GM12878 (cell line): ENCODE measurements at regions not wholly inside any gene's neighbourhood (a gene's known extent, or its start where the extent isn't known, plus 50 kb on each side); places are given as distances from the start of the nearest gene placed in this dataset.

Experiments
- BHLHE40 ChIP-seq, 2 experiments: fragments of 450-650 bp in 1 of 2; IDR thresholded peaks; 2 replicates each; pipeline ENCODE4 v1.6.1; 2011 to 2017; ENCODE audit warnings: low read depth in 2 of 2, borderline replicate concordance in 1 of 2, improper control_type of control experiment in 1 of 2, low read length in 1 of 2, mild to moderate bottlenecking in 1 of 2
- CBFB ChIP-seq: IDR thresholded peaks from 2 replicates; pipeline ENCODE4 v1.6.1; 2016; ENCODE audit warnings: antibody characterized with exemption, low read depth
- CBX3 ChIP-seq: fragments of 200-600 bp; sonication (generic); IDR thresholded peaks from 2 replicates; pipeline ENCODE4 v1.6.1; 2016; ENCODE audit warnings: low read depth, borderline replicate concordance
- FOS ChIP-seq: IDR thresholded peaks from 3 replicates; pipeline ENCODE4 v1.6.1; 2011; ENCODE audit warnings: borderline replicate concordance; ENCODE audit not compliant: insufficient read length; ENCODE audit errors: extremely low read depth
- HCFC1 ChIP-seq: fragments of 150-350 bp; IDR thresholded peaks from 2 replicates; pipeline ENCODE4 v1.6.1; 2014; ENCODE audit warnings: low read length
- HDGF ChIP-seq: fragments of 450-650 bp; IDR thresholded peaks from 2 replicates; pipeline ENCODE4 v1.6.1; 2016; ENCODE audit warnings: antibody characterized with exemption
- IKZF2 ChIP-seq, 2 experiments: fragments of 450-650 bp; IDR thresholded peaks; 2 replicates each; pipeline ENCODE4 v1.6.1; 2017; ENCODE audit warnings: mild to moderate bottlenecking in 2 of 2, moderate library complexity in 2 of 2
- IRF4 ChIP-seq: IDR thresholded peaks from 2 replicates; pipeline ENCODE4 v1.6.1; 2011; ENCODE audit warnings: low read depth, low read length
- MTA2 ChIP-seq: fragments of 450-650 bp; IDR thresholded peaks from 2 replicates; pipeline ENCODE4 v1.6.1; 2016; ENCODE audit warnings: low read depth, mild to moderate bottlenecking, moderate library complexity
- MXI1 ChIP-seq: fragments of 150-350 bp; IDR thresholded peaks from 2 replicates; pipeline ENCODE4 v1.6.1; 2011; ENCODE audit warnings: low read depth, mild to moderate bottlenecking, inconsistent platforms, low read length, improper control_type of control experiment
- POLR2AphosphoS2 ChIP-seq: IDR thresholded peaks from 2 replicates; pipeline ENCODE4 v1.6.1; 2011; ENCODE audit warnings: low read depth, mild to moderate bottlenecking, low read length, improper control_type of control experiment, moderate library complexity
- POU2F2 ChIP-seq: IDR thresholded peaks from 3 replicates; pipeline ENCODE4 v1.6.1; 2011; ENCODE audit warnings: low read depth, mild to moderate bottlenecking, low read length, borderline replicate concordance
- RAD21 ChIP-seq: IDR thresholded peaks from 2 replicates; pipeline ENCODE4 v1.6.1; 2011; ENCODE audit warnings: mild to moderate bottlenecking, low read depth, low read length, moderate library complexity; ENCODE audit not compliant: insufficient read depth
- RB1 ChIP-seq: fragments of 450-650 bp; formaldehyde crosslinking; IDR thresholded peaks from 2 replicates; pipeline ENCODE4 v1.6.1; 2017; ENCODE audit warnings: mild to moderate bottlenecking, borderline replicate concordance
- STAT3 ChIP-seq: IDR thresholded peaks from 2 replicates; pipeline ENCODE4 v1.6.1; 2011; ENCODE audit warnings: low read depth, low read length, improper control_type of control experiment
- SUZ12 ChIP-seq: fragments of 200-600 bp; sonication (generic); IDR thresholded peaks from one replicate; pipeline ENCODE4 v1.6.1; 2018; ENCODE audit warnings: antibody characterized with exemption, mild to moderate bottlenecking; ENCODE audit not compliant: unreplicated experiment
- ZNF207 ChIP-seq: fragments of 450-650 bp; IDR thresholded peaks from 2 replicates; pipeline ENCODE4 v1.6.1; 2014; ENCODE audit warnings: antibody characterized with exemption, mild to moderate bottlenecking, borderline replicate concordance
- TF ChIP-seq, protein P1 (sequence below): fragments of 450-650 bp; IDR thresholded peaks from 2 replicates; pipeline ENCODE4 v1.6.1; 2017; ENCODE audit warnings: mild to moderate bottlenecking
- TF ChIP-seq, protein P2 (sequence below): IDR thresholded peaks from 2 replicates; pipeline ENCODE4 v1.6.1; 2011; ENCODE audit warnings: borderline replicate concordance, low read depth, mild to moderate bottlenecking, moderate library complexity, low read length; ENCODE audit not compliant: insufficient read depth, poor library complexity, severe bottlenecking
- TF ChIP-seq, protein P3 (sequence below): IDR thresholded peaks from 2 replicates; pipeline ENCODE4 v1.6.1; 2011; ENCODE audit warnings: low read depth, low read length, improper control_type of control experiment, borderline replicate concordance
- TF ChIP-seq, protein P4 (sequence below): IDR thresholded peaks from 2 replicates; pipeline ENCODE4 v1.6.1; 2011; ENCODE audit warnings: mild to moderate bottlenecking, low read depth, low read length, moderate library complexity; ENCODE audit not compliant: insufficient replicate concordance
- TF ChIP-seq, protein P5 (sequence below): fragments of 450-650 bp; conservative IDR thresholded peaks from 2 replicates; pipeline ENCODE4 v1.6.1; 2017; ENCODE audit warnings: mild to moderate bottlenecking, moderate library complexity
- TF ChIP-seq, protein P6 (sequence below): fragments of 450-650 bp; IDR thresholded peaks from 2 replicates; pipeline ENCODE4 v1.6.1; 2014; ENCODE audit warnings: mild to moderate bottlenecking

DNA sequence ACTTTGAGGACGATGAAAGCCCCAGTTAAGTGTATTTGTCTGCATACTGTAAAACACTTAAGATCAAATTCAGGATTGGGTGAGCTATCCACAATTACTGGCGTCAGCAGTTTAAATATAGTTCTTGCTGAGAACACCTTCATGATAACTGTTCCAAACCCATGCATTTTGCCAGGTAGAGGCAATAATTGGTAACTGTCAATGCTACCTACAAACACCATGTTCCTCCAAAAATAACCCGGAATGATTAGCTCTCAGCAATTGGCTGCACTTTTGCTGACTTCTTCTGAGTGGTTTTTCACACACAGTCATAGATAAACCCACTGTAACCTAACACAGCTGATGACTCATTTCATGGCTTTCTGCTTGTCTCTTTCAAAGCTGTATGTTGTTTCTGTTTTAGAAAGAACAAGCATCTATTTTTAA lies 1358.6 kb upstream of the GJE1 start (continued):
- TF ChIP-seq, protein P1, sequence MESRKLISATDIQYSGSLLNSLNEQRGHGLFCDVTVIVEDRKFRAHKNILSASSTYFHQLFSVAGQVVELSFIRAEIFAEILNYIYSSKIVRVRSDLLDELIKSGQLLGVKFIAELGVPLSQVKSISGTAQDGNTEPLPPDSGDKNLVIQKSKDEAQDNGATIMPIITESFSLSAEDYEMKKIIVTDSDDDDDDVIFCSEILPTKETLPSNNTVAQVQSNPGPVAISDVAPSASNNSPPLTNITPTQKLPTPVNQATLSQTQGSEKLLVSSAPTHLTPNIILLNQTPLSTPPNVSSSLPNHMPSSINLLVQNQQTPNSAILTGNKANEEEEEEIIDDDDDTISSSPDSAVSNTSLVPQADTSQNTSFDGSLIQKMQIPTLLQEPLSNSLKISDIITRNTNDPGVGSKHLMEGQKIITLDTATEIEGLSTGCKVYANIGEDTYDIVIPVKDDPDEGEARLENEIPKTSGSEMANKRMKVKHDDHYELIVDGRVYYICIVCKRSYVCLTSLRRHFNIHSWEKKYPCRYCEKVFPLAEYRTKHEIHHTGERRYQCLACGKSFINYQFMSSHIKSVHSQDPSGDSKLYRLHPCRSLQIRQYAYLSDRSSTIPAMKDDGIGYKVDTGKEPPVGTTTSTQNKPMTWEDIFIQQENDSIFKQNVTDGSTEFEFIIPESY, result no peak
- no peak for TF ChIP-seq HCFC1
- no peak; the same call in 1 of the 2 replicates for TF ChIP-seq MXI1
- no peak for TF ChIP-seq FOS
- peak; percentile 61 to 72; a peak in 3 of 4 replicates for TF ChIP-seq IKZF2 (IDR thresholded peaks at IDR 0.05)
- TF ChIP-seq POLR2AphosphoS2, result no peak
- TF ChIP-seq, protein P2, sequence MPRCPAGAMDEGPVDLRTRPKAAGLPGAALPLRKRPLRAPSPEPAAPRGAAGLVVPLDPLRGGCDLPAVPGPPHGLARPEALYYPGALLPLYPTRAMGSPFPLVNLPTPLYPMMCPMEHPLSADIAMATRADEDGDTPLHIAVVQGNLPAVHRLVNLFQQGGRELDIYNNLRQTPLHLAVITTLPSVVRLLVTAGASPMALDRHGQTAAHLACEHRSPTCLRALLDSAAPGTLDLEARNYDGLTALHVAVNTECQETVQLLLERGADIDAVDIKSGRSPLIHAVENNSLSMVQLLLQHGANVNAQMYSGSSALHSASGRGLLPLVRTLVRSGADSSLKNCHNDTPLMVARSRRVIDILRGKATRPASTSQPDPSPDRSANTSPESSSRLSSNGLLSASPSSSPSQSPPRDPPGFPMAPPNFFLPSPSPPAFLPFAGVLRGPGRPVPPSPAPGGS, result peak; percentile 42
- TF ChIP-seq MTA2, result peak; percentile 85
- TF ChIP-seq, protein P3, sequence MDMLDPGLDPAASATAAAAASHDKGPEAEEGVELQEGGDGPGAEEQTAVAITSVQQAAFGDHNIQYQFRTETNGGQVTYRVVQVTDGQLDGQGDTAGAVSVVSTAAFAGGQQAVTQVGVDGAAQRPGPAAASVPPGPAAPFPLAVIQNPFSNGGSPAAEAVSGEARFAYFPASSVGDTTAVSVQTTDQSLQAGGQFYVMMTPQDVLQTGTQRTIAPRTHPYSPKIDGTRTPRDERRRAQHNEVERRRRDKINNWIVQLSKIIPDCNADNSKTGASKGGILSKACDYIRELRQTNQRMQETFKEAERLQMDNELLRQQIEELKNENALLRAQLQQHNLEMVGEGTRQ, result no peak
- peak; percentile 34; the same call in 1 of the 3 replicates for TF ChIP-seq POU2F2
- TF ChIP-seq, protein P4, sequence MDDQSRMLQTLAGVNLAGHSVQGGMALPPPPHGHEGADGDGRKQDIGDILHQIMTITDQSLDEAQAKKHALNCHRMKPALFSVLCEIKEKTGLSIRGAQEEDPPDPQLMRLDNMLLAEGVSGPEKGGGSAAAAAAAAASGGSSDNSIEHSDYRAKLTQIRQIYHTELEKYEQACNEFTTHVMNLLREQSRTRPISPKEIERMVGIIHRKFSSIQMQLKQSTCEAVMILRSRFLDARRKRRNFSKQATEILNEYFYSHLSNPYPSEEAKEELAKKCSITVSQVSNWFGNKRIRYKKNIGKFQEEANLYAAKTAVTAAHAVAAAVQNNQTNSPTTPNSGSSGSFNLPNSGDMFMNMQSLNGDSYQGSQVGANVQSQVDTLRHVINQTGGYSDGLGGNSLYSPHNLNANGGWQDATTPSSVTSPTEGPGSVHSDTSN, result no peak
- TF ChIP-seq, protein P5, sequence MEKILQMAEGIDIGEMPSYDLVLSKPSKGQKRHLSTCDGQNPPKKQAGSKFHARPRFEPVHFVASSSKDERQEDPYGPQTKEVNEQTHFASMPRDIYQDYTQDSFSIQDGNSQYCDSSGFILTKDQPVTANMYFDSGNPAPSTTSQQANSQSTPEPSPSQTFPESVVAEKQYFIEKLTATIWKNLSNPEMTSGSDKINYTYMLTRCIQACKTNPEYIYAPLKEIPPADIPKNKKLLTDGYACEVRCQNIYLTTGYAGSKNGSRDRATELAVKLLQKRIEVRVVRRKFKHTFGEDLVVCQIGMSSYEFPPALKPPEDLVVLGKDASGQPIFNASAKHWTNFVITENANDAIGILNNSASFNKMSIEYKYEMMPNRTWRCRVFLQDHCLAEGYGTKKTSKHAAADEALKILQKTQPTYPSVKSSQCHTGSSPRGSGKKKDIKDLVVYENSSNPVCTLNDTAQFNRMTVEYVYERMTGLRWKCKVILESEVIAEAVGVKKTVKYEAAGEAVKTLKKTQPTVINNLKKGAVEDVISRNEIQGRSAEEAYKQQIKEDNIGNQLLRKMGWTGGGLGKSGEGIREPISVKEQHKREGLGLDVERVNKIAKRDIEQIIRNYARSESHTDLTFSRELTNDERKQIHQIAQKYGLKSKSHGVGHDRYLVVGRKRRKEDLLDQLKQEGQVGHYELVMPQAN, result no peak
- no peak for TF ChIP-seq SUZ12
- no peak for TF ChIP-seq RB1
- TF ChIP-seq CBFB, result peak; percentile 55; the same call in 1 of the 2 replicates
- TF ChIP-seq, protein P6, sequence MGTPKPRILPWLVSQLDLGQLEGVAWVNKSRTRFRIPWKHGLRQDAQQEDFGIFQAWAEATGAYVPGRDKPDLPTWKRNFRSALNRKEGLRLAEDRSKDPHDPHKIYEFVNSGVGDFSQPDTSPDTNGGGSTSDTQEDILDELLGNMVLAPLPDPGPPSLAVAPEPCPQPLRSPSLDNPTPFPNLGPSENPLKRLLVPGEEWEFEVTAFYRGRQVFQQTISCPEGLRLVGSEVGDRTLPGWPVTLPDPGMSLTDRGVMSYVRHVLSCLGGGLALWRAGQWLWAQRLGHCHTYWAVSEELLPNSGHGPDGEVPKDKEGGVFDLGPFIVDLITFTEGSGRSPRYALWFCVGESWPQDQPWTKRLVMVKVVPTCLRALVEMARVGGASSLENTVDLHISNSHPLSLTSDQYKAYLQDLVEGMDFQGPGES, result no peak
- TF ChIP-seq ZNF207, result no peak
- 0 out of 2 replicates have a peak, but pooled peaks have one; percentile 8 for TF ChIP-seq RAD21
- TF ChIP-seq CBX3, result no peak
- no peak for TF ChIP-seq HDGF
- TF ChIP-seq STAT3, result no peak
- TF ChIP-seq BHLHE40 (IDR thresholded peaks at IDR 0.05; ENCODE audit: borderline replicate concordance in 1 of 2, low read depth in 2 of 2, low read length in 1 of 2), result peak in 1 of 2 experiments; percentile 36; a peak in 1 of 4 replicates
- peak; percentile 93 for TF ChIP-seq IRF4
